ENCODE measurements at regions not wholly inside any gene's neighbourhood (a gene's known extent, or its start where the extent isn't known, plus 50 kb on each side); places are given as distances from the start of the nearest gene placed in this dataset.

- TF ChIP-seq CTCF (IDR thresholded peaks at IDR 0.05) = no peak
- TF ChIP-seq EZH2 (IDR thresholded peaks at IDR 0.05; ENCODE audit: borderline replicate concordance, insufficient read depth, low read depth, low read length, poor library complexity, severe bottlenecking) = no peak
These were observed 157.7 kb upstream of the MMS22L start for GRCh38 chr6:97440590-97441176.

Measured in B cell (primary cell).